HG03521 (cell line): ENCODE measurements at regions not wholly inside any gene's neighbourhood (a gene's known extent, or its start where the extent isn't known, plus 50 kb on each side); places are given as distances from the start of the nearest gene placed in this dataset.
A peak's percentile ranks its signal among the peaks of the same experiment; 100 is the strongest.
"Not testable (repeated sequence)": the region's sequence is repeated elsewhere in the genome, so short reads cannot be mapped to it uniquely, and the experiment has no call there.

Experiments
- ATAC-seq: cut with Tn5 transposase; IDR thresholded peaks from one replicate; pipeline ENCODE4 v1.9.1; 2021; ENCODE audit warnings: mild to moderate bottlenecking, moderate library complexity; ENCODE audit not compliant: unreplicated experiment

DNA sequence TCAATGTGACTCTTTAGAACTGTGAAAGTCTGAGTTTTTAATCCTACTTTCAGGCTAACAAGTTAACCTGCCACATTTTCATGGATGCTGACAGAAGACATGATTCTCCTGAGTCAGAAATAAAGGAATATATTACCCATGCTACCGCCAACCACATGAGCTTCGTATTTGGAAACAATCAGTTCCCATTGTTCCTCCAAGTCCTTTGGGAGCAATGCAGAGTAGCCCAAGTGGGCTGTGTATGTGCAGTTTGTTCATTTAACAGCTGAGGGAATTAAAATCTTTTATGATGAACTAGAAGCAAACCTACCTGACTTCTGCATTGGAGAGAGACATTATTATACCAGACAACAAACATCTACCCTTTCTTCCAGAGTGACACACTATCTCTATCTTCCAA, 169.3 kb upstream of the BET1 start:
- no peak for ATAC-seq

GRCh38 chr7:94174375-94174774, 170.2 kb upstream of the BET1 start:
- ATAC-seq = no peak

DNA sequence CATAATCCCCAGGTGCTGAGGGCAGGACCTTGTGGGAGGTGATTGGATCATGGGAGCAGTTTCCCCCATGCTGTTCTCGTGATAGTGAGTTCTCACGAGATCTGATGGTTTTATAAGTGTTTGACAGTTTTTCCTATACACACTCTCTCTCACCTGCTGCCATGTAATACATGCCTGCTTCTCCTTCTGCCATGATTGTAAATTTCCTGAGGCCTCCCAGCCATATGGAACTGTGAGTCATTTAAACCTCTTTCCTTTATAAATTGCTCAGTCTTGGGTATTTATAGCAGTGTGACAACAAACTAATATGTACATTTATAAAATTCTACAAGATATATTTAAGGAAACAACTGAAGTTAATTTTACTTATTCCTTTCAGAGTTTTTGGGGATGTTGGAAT, 170.8 kb upstream of the BET1 start:
- no peak for ATAC-seq

DNA sequence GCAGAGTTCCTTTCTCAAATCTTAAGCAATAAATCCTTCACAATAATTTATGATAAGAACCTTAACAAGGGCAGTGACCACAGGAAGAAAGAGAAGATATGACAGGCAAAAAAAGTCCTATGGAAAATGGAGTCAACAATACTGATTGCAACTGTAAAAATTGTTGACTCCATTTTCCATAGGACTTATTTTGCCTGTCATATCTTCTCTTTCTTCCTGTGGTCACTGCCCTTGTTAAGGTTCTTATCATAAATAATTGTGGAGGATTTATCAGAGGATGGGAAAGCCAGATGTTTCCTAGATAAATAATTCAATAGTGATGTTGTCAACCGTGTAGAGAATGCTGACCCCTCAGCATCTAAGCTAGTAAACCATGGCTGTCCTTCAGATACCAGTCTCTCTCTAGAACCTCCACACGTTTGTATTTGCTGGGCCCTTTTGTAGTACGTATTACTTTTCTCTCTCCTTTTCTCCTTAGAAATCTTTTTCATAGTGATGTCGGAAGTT, 172.6 kb upstream of the BET1 start:
- no peak for ATAC-seq

DNA sequence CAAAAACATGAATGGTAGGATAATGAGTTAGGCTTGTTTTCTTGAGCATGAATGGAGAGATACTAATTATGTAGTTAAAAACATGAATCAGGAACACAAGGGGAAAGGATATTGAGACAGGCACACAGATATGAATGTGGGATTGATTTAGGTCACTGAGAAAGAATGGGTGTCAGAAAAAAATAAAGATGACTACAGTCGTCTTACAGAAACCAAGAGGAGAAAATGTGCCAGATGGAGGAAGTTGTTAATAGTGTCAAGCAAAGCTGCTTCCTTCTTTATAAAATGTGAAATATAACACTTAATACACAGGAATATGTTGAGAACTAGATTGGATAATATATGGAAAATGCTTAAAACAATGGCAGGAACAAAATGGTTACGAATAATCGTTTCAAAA, 173.3 kb upstream of the BET1 start:
- ATAC-seq = no peak

GRCh38 chr7:94178230-94178629, 174.1 kb upstream of the BET1 start:
- peak; percentile 76 for ATAC-seq

DNA sequence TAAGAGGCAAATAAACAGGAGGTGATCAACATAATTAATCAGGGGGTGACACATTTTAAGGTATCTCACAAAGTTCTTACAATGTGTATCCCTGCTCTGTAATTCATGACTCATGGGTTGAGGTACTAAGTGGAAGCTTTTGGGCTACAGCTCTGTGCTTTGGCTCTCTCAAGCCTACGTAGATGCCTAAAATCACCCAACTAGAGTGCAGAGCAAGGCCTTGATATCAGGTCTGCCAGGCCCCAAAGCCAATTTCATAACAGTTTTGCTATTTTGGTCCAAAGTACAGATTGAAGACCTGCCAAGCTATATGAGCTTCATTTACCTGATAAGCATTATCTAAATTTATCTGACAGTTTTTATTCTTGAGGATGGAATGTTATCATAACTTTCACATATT, 175.3 kb upstream of the BET1 start:
- no peak for ATAC-seq

DNA sequence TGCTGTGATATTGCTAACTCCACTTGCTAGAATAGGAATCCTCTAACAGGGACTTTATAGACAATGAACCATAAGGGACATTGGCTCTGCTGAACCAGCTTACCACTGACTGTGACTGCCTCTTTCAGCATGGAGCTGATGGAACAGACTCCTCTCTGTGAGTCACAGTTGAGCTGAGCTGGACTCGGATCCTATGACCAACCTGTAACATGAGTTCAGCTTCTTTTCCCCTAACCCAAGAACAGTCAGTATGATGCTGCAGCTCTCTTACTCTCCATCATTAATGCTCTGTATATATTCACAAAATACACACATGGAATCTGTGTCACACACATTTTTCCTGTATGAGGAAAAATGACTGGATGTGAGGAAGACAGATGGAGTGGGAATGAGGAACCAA, 177.9 kb upstream of the BET1 start:
- ATAC-seq = no peak

GRCh38 chr7:94182721-94183120, 178.6 kb upstream of the BET1 start:
- ATAC-seq = no peak

GRCh38 chr7:94183289-94183749, 179.2 kb upstream of the BET1 start:
- ATAC-seq = no peak

DNA sequence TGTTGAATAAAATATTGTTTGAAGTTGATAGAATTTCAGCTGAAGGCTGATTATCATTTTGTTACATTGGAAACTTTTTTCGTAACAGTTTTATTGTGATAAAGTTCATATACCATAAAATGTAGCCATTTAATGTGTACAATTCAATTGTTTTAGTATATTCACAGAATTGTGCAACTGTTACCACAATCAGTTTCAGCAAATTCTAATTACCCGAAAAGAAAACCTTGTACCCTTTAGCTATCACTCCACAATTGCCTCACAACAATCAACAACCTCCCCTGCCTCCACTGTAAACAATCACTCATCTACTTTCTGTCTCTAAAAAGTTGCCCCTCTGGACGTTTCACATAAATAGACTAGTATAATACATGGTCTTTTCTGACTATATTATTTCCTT, 179.7 kb upstream of the BET1 start:
- ATAC-seq = no peak

- ATAC-seq = no peak
Measured at GRCh38 chr7:94188350-94188749, 184.2 kb upstream of the BET1 start.

- no peak for ATAC-seq
Measured at GRCh38 chr7:94190599-94191061, 186.5 kb upstream of the BET1 start.

GRCh38 chr7:94194426-94194825, 190.3 kb upstream of the BET1 start:
- ATAC-seq = not testable (repeated sequence)

DNA sequence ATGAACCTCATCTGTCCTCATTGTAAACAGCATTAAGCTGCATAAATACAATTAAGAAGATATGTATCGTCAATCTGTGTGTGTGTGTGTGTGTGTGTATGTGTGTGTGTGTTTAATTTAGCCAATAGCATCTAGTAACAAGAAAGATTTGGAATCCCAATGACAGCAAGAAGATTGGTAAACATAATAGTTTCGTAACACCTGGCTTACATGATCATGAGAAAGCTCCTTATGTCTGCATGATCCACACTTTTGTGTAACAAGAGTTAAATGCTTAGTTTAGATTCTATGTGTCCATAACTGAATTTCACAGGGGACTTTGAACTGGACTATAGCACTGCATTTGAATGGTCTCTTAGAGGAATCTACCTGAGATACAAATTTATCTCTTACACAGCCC, 191.0 kb upstream of the BET1 start:
- no peak for ATAC-seq

DNA sequence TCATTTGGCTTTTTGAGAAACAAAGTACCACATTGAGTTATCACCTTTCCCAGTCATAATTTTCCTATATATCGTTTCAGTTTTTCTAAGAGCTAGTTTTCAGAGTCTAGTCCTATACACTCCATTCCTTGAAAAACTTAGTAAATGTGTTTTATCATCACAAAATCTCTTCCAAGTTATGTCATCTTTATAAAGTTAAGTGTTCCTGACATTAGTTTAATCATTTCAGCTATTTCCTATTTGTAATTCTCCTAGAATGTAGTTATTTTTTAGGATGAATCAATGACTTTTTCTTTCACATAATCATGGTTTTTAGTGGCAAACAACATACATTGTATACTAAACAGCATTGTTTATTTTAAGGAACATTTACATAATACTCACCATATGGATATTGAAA, 191.7 kb upstream of the BET1 start:
- no peak for ATAC-seq

GRCh38 chr7:94205529-94205928, 189.2 kb upstream of the COL1A2 start:
- ATAC-seq = no peak

- ATAC-seq = no peak
Measured at GRCh38 chr7:94206295-94206694, 188.4 kb upstream of the COL1A2 start.

- no peak for ATAC-seq
Measured at GRCh38 chr7:94212160-94212559, 182.5 kb upstream of the COL1A2 start.

- ATAC-seq = no peak
Measured at GRCh38 chr7:94216944-94217461, 177.7 kb upstream of the COL1A2 start.

- no peak for ATAC-seq
Measured at GRCh38 chr7:94217766-94218165, 176.9 kb upstream of the COL1A2 start.

DNA sequence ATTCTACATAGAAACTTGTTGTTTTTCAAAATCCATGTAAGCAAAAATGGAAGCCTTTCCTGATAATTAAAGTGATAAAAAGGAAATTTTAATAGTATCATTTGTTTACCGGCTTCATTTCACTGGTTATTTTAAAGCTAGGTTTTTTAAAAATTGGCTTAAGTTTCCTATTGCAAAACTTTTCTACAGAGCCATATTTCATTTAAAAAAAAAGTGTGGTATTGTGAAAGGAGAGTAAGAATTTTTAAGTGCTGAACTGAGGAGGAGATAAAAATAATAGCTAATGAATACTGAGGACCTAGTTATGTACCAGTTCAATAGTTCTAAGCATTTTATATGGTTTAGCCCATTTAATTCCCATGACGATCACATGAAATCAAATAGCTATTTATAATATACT, 172.2 kb upstream of the COL1A2 start:
- ATAC-seq = no peak

GRCh38 chr7:94223375-94224084, 171.2 kb upstream of the COL1A2 start:
- ATAC-seq = no peak
